Kidney epithelial cell (primary cell): ENCODE measurements at regions not wholly inside any gene's neighbourhood (a gene's known extent, or its start where the extent isn't known, plus 50 kb on each side); places are given as distances from the start of the nearest gene placed in this dataset.

Source experiments
- DNase-seq: peaks from one replicate; pipeline ENCODE4 v3.0.0-alpha.2; 2010; ENCODE audit warnings: low read depth
- H3K27me3 ChIP-seq: 2 replicates; pipeline ENCODE4 v1.6.0; 2011; ENCODE audit warnings: low read length; ENCODE audit not compliant: control insufficient read depth, insufficient read depth
- H3K36me3 ChIP-seq: 2 replicates; pipeline ENCODE4 v1.5.1; 2011; ENCODE audit warnings: low read length; ENCODE audit not compliant: control insufficient read depth, insufficient read depth
- H3K4me3 ChIP-seq: 2 replicates; pipeline ENCODE4 v1.5.1; 2011; ENCODE audit warnings: low read depth, mild to moderate bottlenecking, control low read depth, low read length
- TF ChIP-seq, protein P1 (sequence below): IDR thresholded peaks from 2 replicates; pipeline ENCODE4 v1.5.1; 2011; ENCODE audit warnings: mild to moderate bottlenecking, moderate library complexity, low read length, control low read depth, inconsistent platforms; ENCODE audit not compliant: insufficient read depth, poor library complexity, severe bottlenecking

DNA sequence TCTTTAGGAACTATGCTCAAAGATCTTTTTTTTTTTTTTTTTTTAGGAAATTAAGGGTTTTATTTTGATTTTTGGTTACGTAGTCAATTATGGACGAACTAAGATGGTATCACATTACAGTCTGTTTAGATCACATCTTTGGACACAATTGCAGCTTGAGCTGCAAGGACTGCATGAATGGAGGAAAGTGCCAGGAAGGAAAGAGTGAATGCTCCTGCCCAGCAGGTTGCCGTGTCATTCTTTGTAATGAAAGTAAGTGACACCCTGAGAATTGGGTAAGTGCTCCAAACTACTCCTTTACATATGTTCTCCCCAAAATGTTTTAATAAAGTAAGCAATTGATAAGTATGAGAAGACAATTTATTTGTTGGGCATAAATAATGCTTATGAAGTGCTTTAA is 716.5 kb upstream of the GOLIM4 start:
- H3K4me3 ChIP-seq = no peak overlapping the region
- DNase-seq = no peak
- TF ChIP-seq, protein P1, sequence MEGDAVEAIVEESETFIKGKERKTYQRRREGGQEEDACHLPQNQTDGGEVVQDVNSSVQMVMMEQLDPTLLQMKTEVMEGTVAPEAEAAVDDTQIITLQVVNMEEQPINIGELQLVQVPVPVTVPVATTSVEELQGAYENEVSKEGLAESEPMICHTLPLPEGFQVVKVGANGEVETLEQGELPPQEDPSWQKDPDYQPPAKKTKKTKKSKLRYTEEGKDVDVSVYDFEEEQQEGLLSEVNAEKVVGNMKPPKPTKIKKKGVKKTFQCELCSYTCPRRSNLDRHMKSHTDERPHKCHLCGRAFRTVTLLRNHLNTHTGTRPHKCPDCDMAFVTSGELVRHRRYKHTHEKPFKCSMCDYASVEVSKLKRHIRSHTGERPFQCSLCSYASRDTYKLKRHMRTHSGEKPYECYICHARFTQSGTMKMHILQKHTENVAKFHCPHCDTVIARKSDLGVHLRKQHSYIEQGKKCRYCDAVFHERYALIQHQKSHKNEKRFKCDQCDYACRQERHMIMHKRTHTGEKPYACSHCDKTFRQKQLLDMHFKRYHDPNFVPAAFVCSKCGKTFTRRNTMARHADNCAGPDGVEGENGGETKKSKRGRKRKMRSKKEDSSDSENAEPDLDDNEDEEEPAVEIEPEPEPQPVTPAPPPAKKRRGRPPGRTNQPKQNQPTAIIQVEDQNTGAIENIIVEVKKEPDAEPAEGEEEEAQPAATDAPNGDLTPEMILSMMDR = no peak
- no peaks in the 10 kb centered on the region for H3K27me3 ChIP-seq
- H3K36me3 ChIP-seq = no peaks in the 10 kb centered on the region

DNA sequence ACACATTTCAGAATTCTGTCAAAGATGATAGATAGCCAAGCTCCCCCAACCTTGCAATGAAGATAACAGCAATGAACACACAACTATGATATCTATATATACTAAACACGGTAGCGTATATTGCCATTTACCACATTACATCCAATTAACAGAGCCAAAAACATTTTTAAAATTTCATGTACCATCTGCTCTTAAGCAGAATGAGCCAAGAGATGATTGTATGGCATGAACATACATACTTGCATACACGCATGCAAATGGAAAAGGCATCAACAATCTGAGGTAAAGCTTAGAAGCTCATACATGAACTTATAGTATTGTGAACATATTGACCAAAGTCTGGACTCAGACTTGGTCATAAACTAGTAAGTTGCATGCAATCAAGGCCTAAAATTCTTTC is 712.9 kb upstream of the GOLIM4 start:
- TF ChIP-seq, protein P1 = no peak
- no peaks in the 10 kb centered on the region for H3K36me3 ChIP-seq

DNA sequence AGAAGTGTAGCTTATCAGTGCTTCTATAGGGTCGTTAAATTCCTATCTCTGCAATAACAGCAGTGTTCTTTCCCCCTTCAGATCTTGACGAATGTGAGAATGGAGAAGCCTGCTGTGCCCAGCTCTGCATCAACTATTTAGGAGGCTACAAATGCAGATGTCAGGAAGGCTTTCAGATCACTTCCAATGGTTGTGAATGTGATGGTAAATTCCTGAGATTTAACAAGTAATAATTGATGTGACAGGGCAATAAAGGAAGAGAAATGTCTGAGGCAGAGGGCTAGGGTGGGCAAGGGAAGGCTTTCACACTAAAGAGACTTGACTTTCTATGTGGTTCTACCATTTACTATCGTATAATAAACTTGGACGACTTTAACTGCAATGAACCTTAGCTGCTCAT is 711.7 kb upstream of the GOLIM4 start:
- no peak for DNase-seq
- no peak overlapping the region for H3K4me3 ChIP-seq
- no peaks in the 10 kb centered on the region for H3K27me3 ChIP-seq
- TF ChIP-seq, protein P1 = no peak
- no peaks in the 10 kb centered on the region for H3K36me3 ChIP-seq

More for the DNA sequence above, 712.9 kb upstream of the GOLIM4 start:
- no peaks in the 10 kb centered on the region for H3K27me3 ChIP-seq
- no peak overlapping the region for H3K4me3 ChIP-seq
- DNase-seq = no peak

DNA sequence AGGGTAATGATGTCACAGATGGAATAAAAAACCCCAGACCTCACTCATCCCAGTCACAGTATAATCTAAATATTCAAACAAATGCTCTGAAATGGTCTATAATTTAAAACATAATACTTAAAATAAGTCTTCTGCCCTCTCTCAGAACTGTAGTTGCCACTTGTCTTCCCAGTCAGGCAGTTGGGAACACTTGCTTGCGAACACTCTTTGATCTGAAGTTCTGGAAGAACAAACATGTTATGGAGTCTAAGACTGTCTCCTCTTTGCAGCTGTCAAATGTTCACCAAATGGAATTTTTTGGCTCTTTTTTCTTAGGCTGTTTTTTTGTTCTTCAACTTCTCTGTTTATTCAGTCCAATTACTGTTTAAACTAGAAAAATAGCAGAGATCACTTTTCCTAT is 711.1 kb upstream of the GOLIM4 start:
- H3K27me3 ChIP-seq = no peaks in the 10 kb centered on the region
- H3K4me3 ChIP-seq = no peak overlapping the region
- TF ChIP-seq, protein P1 = no peak
- DNase-seq = no peak
- H3K36me3 ChIP-seq = no peaks in the 10 kb centered on the region

DNA sequence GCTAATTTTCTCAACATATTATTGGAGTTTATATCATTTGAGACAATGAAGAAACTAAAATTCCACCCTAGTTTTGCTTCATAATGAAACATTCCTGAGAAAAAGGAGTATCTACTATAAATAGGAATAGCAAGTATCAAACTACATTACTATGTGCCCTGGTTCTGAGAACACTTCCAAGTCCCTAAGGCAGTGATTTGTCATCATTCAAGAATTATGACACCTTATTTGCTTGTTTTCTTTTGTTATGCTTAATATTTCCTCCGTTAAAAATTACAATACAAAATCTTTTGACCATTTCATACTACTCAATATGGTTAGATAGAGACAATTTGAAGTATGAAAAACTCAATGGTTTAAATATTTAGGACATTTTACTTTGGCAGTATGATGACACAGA is 707.8 kb upstream of the GOLIM4 start:
- DNase-seq = no peak
- no peaks in the 10 kb centered on the region for H3K36me3 ChIP-seq
- TF ChIP-seq, protein P1 = no peak
- no peak overlapping the region for H3K4me3 ChIP-seq
- no peaks in the 10 kb centered on the region for H3K27me3 ChIP-seq

DNA sequence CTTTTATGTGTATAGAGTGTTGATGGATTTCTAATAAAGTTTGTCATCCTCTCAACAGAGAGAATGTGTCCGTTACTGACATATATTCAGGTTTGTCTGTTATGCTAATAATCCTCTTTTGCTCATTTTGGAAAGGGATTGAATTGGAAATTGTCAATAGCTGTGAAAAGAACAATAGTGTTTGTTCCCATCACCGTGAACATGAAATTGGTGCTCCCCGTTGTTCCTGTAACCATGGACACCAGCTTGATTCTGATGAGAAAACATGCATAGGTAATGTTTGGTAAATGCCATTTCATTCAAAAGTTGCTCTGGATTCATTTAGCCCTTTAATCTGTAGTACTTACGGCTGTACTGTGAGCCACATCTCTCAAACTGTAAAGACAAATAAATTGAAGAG is 707.0 kb upstream of the GOLIM4 start:
- TF ChIP-seq, protein P1 = no peak
- H3K36me3 ChIP-seq = no peaks in the 10 kb centered on the region
- DNase-seq = no peak
- no peaks in the 10 kb centered on the region for H3K27me3 ChIP-seq
- no peak overlapping the region for H3K4me3 ChIP-seq
